ENCODE measurements at regions not wholly inside any gene's neighbourhood (a gene's known extent, or its start where the extent isn't known, plus 50 kb on each side); places are given as distances from the start of the nearest gene placed in this dataset.

DNA sequence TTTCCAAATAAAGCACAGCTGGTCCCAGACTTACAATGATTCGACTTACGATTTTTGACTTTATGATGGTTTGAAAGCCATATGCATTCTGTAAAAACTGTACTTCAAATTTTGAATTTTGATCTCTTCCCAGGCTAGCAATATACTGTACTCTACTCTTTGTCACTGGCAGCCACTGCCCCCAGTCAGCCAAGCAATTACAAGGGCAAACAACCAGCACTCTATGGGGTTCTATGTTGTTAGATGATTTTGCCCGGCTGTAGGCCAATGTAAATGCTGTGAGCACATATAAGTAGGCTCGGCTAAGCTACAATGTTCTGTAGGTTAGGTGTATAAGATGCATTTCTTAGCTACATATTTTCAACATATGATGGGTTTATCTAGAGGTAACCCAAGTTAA is 217.3 kb downstream of the RAB38 start:
- TF ChIP-seq, protein P1, sequence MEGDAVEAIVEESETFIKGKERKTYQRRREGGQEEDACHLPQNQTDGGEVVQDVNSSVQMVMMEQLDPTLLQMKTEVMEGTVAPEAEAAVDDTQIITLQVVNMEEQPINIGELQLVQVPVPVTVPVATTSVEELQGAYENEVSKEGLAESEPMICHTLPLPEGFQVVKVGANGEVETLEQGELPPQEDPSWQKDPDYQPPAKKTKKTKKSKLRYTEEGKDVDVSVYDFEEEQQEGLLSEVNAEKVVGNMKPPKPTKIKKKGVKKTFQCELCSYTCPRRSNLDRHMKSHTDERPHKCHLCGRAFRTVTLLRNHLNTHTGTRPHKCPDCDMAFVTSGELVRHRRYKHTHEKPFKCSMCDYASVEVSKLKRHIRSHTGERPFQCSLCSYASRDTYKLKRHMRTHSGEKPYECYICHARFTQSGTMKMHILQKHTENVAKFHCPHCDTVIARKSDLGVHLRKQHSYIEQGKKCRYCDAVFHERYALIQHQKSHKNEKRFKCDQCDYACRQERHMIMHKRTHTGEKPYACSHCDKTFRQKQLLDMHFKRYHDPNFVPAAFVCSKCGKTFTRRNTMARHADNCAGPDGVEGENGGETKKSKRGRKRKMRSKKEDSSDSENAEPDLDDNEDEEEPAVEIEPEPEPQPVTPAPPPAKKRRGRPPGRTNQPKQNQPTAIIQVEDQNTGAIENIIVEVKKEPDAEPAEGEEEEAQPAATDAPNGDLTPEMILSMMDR (IDR thresholded peaks at IDR 0.05) = no peak
- no peak for TF ChIP-seq POLR2A (IDR thresholded peaks at IDR 0.05)
